ENCODE measurements at regions not wholly inside any gene's neighbourhood (a gene's known extent, or its start where the extent isn't known, plus 50 kb on each side); places are given as distances from the start of the nearest gene placed in this dataset.

GRCh38 chr3:17974206-17974841, 231.9 kb upstream of the TBC1D5 start:
- no peak for DNase-seq

- DNase-seq: no peak
These were observed 230.8 kb upstream of the TBC1D5 start for GRCh38 chr3:17972959-17973906.

GRCh38 chr3:17972476-17972875, 230.0 kb upstream of the TBC1D5 start:
- DNase-seq: no peak

GRCh38 chr3:17972030-17972429, 229.6 kb upstream of the TBC1D5 start:
- no peak for DNase-seq

- no peak for DNase-seq
These were observed 227.6 kb upstream of the TBC1D5 start for GRCh38 chr3:17969985-17970568.

- no peak for DNase-seq
These were observed 226.8 kb upstream of the TBC1D5 start for GRCh38 chr3:17969244-17969643.

- no peak for DNase-seq
These were observed 225.6 kb upstream of the TBC1D5 start for GRCh38 chr3:17967953-17968607.

GRCh38 chr3:17967111-17967510, 224.7 kb upstream of the TBC1D5 start:
- DNase-seq: no peak

GRCh38 chr3:17965331-17965730, 222.9 kb upstream of the TBC1D5 start:
- no peak for DNase-seq

GRCh38 chr3:17964108-17964507, 221.7 kb upstream of the TBC1D5 start:
- DNase-seq: no peak

- no peak for DNase-seq
These were observed 213.0 kb upstream of the TBC1D5 start for GRCh38 chr3:17955411-17955810.

GRCh38 chr3:17954801-17955200, 212.4 kb upstream of the TBC1D5 start:
- no peak for DNase-seq

- DNase-seq: no peak
These were observed 208.8 kb upstream of the TBC1D5 start for GRCh38 chr3:17951241-17951640.

GRCh38 chr3:17949101-17949500, 206.7 kb upstream of the TBC1D5 start:
- no peak for DNase-seq

GRCh38 chr3:17947833-17948232, 205.4 kb upstream of the TBC1D5 start:
- DNase-seq: no peak

- DNase-seq: no peak
These were observed 204.2 kb upstream of the TBC1D5 start for GRCh38 chr3:17946619-17947018.

GRCh38 chr3:17945799-17946399, 203.5 kb upstream of the TBC1D5 start:
- no peak for DNase-seq

GRCh38 chr3:17945018-17945798, 202.8 kb upstream of the TBC1D5 start:
- no peak for DNase-seq

GRCh38 chr3:17942856-17943255, 200.4 kb upstream of the TBC1D5 start:
- DNase-seq: no peak

- no peak for DNase-seq
These were observed 199.3 kb upstream of the TBC1D5 start for GRCh38 chr3:17941766-17942165.

GRCh38 chr3:17941152-17941551, 198.7 kb upstream of the TBC1D5 start:
- no peak for DNase-seq

- no peak for DNase-seq
These were observed 196.7 kb upstream of the TBC1D5 start for GRCh38 chr3:17939157-17939556.
